Neural cell (in vitro differentiated cells): ENCODE measurements at regions not wholly inside any gene's neighbourhood (a gene's known extent, or its start where the extent isn't known, plus 50 kb on each side); places are given as distances from the start of the nearest gene placed in this dataset.

Source experiments
- H2AFZ ChIP-seq: fragments of 200-600, 300-800 bp; sonication (generic), shearing (Covaris generic); 2 replicates; pipeline ENCODE4 v1.6.0; 2014; ENCODE audit warnings: low read depth, mild to moderate bottlenecking, antibody characterized with exemption, low read length, moderate library complexity
- H3F3A ChIP-seq: fragments of 200-600 bp; shearing (Covaris generic); 2 replicates; pipeline ENCODE4 v1.6.1; 2016; ENCODE audit warnings: mild to moderate bottlenecking, moderate library complexity, mixed read lengths, antibody characterized with exemption, low read length; ENCODE audit not compliant: insufficient read depth, poor library complexity, severe bottlenecking
- H3K27ac ChIP-seq: fragments of 200-600, 300-800 bp; sonication (generic), shearing (Covaris generic); 2 replicates; pipeline ENCODE4 v1.5.1; 2014; ENCODE audit warnings: mild to moderate bottlenecking, low read length, moderate library complexity
- H3K27me3 ChIP-seq: fragments of 300-800, 200-600 bp; sonication (generic), shearing (Covaris generic); 2 replicates; pipeline ENCODE4 v1.6.0; 2014; ENCODE audit warnings: mild to moderate bottlenecking, low read depth, low read length, moderate library complexity; ENCODE audit not compliant: insufficient read depth
- H3K36me3 ChIP-seq: fragments of 300-800, 200-600 bp; sonication (generic), shearing (Covaris generic); 2 replicates; pipeline ENCODE4 v1.5.1; 2014; ENCODE audit warnings: mild to moderate bottlenecking, antibody characterized with exemption, low read length, moderate library complexity; ENCODE audit not compliant: insufficient read depth
- H3K4me2 ChIP-seq: fragments of 300-800, 200-600 bp; sonication (generic), shearing (Covaris generic); 2 replicates; pipeline ENCODE4 v1.6.0; 2014; ENCODE audit warnings: mild to moderate bottlenecking, low read length
- H3K4me3 ChIP-seq: fragments of 300-800, 200-600 bp; sonication (generic), shearing (Covaris generic); 2 replicates; pipeline ENCODE4 v1.5.1; 2014; ENCODE audit warnings: mild to moderate bottlenecking, low read length, moderate library complexity
- H3K79me2 ChIP-seq: fragments of 200-600 bp; shearing (Covaris generic); replicated peaks from 2 replicates; pipeline ENCODE4 v1.6.0; 2014; ENCODE audit warnings: mild to moderate bottlenecking, low read length, moderate library complexity; ENCODE audit not compliant: insufficient read depth
- H3K9ac ChIP-seq: fragments of 300-800, 200-600 bp; sonication (generic), shearing (Covaris generic); 2 replicates; pipeline ENCODE4 v1.6.1; 2016; ENCODE audit warnings: mild to moderate bottlenecking, low read length, mixed read lengths
- H3K9me2 ChIP-seq: fragments of 200-600 bp; shearing (Covaris generic); 2 replicates; pipeline ENCODE4 v1.6.1; 2016; ENCODE audit warnings: mild to moderate bottlenecking, low read length, mixed read lengths; ENCODE audit not compliant: insufficient read depth
- H3K9me3 ChIP-seq: fragments of 200-600, 300-800 bp; sonication (generic), shearing (Covaris generic); 2 replicates; pipeline ENCODE4 v1.6.1; 2016; ENCODE audit warnings: mild to moderate bottlenecking, mixed run types, low read length, moderate library complexity, mixed read lengths
- H4K20me1 ChIP-seq: fragments of 200-600 bp; shearing (Covaris generic); 2 replicates; pipeline ENCODE4 v1.6.1; 2016; ENCODE audit warnings: mild to moderate bottlenecking, mixed run types; ENCODE audit not compliant: insufficient read depth
- CTCF ChIP-seq: fragments of 450-650 bp; IDR thresholded peaks from 2 replicates; pipeline ENCODE4 v1.5.1; 2014; ENCODE audit warnings: antibody characterized with exemption, mild to moderate bottlenecking, moderate library complexity; ENCODE audit not compliant: poor library complexity, severe bottlenecking
- EP300 ChIP-seq: fragments of 450-650 bp; conservative IDR thresholded peaks from 2 replicates; pipeline ENCODE4 v1.6.1; 2014; ENCODE audit warnings: antibody characterized with exemption, mild to moderate bottlenecking, moderate library complexity; ENCODE audit not compliant: poor library complexity, severe bottlenecking
- EZH2 ChIP-seq: fragments of 200-600, 300-800 bp; shearing (Covaris generic), sonication (generic); IDR thresholded peaks from 2 replicates; pipeline ENCODE4 v1.6.1; 2014; ENCODE audit warnings: antibody characterized with exemption, low read length, borderline replicate concordance, mild to moderate bottlenecking; ENCODE audit not compliant: insufficient read depth, poor library complexity, severe bottlenecking
- MXI1 ChIP-seq: fragments of 450-650 bp; conservative IDR thresholded peaks from 2 replicates; pipeline ENCODE4 v1.6.1; 2014; ENCODE audit warnings: antibody characterized with exemption, mild to moderate bottlenecking; ENCODE audit not compliant: poor library complexity, severe bottlenecking
- POLR2AphosphoS5 ChIP-seq: IDR thresholded peaks from 2 replicates; pipeline ENCODE4 v1.6.1; 2012
- RAD21 ChIP-seq: fragments of 450-650 bp; conservative IDR thresholded peaks from 2 replicates; pipeline ENCODE4 v1.6.1; 2014; ENCODE audit warnings: antibody characterized with exemption, mild to moderate bottlenecking, moderate library complexity
- REST ChIP-seq: IDR thresholded peaks from 2 replicates; pipeline ENCODE4 v1.6.1; 2012; ENCODE audit warnings: borderline replicate concordance
- SMC3 ChIP-seq: fragments of 450-650 bp; conservative IDR thresholded peaks from 2 replicates; pipeline ENCODE4 v1.6.1; 2014; ENCODE audit warnings: antibody characterized with exemption, mild to moderate bottlenecking, moderate library complexity; ENCODE audit not compliant: poor library complexity
- TAF1 ChIP-seq: IDR thresholded peaks from 2 replicates; pipeline ENCODE4 v1.6.1; 2012; ENCODE audit warnings: low read depth

GRCh38 chr3:150180334-150180733, 209.6 kb upstream of the PFN2 start:
- H3K9me2 ChIP-seq, result no peaks in the 10 kb centered on the region
- H3F3A ChIP-seq, result no peaks in the 10 kb centered on the region
- no peak overlapping the region for H3K27ac ChIP-seq
- no peaks in the 10 kb centered on the region for H3K79me2 ChIP-seq
- H3K36me3 ChIP-seq, result no peaks in the 10 kb centered on the region
- no peak overlapping the region for H3K4me2 ChIP-seq
- H3K4me3 ChIP-seq, result no peak overlapping the region
- no peaks in the 10 kb centered on the region for H4K20me1 ChIP-seq
- no peaks in the 10 kb centered on the region for H3K27me3 ChIP-seq
- no peaks in the 10 kb centered on the region for H3K9me3 ChIP-seq
- TF ChIP-seq EZH2 (no peak), RAD21 (no peak), TAF1 (no peak), SMC3 (no peak)
- H2AFZ ChIP-seq, result no peak overlapping the region
- H3K9ac ChIP-seq, result no peak overlapping the region

GRCh38 chr3:150179330-150179729, 208.6 kb upstream of the PFN2 start:
- Histone ChIP-seq H3K4me2 (no peak overlapping the region), H4K20me1 (no peaks in the 10 kb centered on the region), H3K9me2 (no peaks in the 10 kb centered on the region), H3K36me3 (no peaks in the 10 kb centered on the region), H3K9me3 (no peaks in the 10 kb centered on the region), H3K4me3 (no peak overlapping the region), H3K27ac (no peak overlapping the region), H3K27me3 (no peaks in the 10 kb centered on the region), H3F3A (no peaks in the 10 kb centered on the region), H3K9ac (no peak overlapping the region), H3K79me2 (no peaks in the 10 kb centered on the region), H2AFZ (no peak overlapping the region)
- TF ChIP-seq POLR2AphosphoS5 (no peak), EP300 (no peak), TAF1 (no peak), CTCF (no peak), RAD21 (no peak), MXI1 (no peak), REST (no peak), SMC3 (no peak), EZH2 (no peak)
